ENCODE measurements at regions not wholly inside any gene's neighbourhood (a gene's known extent, or its start where the extent isn't known, plus 50 kb on each side); places are given as distances from the start of the nearest gene placed in this dataset.

DNA sequence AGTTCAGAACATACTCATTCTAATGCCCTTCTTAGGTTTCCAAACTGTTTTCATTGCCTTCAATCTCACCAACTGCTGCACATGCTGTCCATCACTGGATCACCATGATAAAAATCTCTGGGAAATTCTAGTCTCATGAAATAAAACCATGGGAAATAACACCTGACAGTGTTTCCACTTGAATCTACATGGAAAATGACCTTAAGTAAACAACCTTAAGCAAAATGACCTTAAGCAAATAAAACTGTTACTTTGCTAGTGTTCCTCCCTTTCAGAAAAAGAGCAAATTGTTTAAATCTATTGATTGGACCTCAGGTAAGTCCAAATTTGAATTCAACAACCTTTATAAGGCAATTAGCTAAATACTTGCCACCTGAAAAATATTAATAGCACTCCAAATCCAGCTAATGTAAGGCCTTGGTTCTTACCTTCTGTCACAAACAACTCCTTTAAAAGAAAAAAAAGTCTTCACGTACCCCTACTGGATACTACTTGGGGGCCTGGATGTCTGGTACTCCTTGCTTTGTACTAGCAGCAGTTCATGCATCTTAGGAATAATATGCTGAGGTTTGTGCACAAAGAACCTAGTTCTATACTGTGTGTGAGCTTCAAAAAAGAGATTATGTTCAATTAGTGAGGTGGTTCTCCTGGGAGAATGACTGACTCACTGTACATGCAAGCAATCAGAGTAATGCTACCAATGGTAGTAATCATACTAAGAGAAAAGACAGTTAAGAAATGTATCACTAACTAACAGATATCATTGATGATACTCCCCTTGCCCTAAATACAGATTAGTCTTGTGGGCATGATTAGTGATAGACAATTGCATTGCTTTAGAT lies 630.4 kb downstream of the PSAT1 start:
- DNase-seq (no peak), ATAC-seq (no peak)
- Mint-ChIP-seq H3K27me3 (no peaks in the 10 kb centered on the region), H3K9me3 (peaks cover 0 to 4% of the 10 kb centered on the region in 2 donors), H3K27ac (no peak overlapping the region), H3K4me1 (no peaks in the 10 kb centered on the region), H3K4me3 (no peak overlapping the region)

DNA sequence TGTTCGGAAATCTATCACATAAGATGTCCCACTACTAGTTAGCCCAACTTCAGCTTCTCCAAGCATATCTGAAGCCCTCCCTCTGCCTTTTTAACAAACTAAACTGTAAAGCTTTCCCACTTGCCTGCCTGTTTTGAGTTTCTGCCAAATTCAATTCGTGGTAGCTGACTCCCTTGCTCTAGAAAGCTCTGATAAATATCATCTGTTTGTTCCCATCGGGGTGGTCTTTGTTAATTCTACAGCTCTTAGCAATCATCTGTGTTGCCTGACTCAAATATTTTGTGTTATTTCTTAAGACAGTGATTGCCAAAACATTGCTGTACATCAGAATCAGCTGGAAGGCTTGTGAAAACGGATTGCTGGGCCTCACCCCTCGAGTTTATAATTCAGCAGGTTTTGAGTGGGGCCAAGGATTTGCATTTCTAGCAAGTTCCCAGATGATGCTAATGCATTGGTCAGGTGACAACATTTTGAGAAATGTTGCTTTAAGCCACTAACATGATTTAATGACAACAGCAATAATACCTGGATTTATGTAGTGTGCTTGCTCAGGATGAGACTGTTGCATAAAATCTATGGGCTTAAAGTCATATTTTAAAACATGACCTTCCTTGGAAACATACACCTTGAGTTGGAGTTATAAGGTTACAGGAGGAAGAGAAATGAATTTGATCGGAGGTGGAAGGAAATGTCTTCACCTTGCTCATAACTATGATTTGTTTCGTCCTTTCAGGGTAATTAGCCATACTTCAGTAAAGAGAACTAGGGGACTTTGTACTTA lies 631.9 kb downstream of the PSAT1 start:
- no peaks in the 10 kb centered on the region for H3K4me1 Mint-ChIP-seq
- peaks cover 0 to 4% of the 10 kb centered on the region in 2 donors for H3K9me3 Mint-ChIP-seq
- DNase-seq (no peak), ATAC-seq (no peak)
- H3K27me3 Mint-ChIP-seq = no peaks in the 10 kb centered on the region
- no peak overlapping the region for H3K27ac Mint-ChIP-seq
- H3K4me3 Mint-ChIP-seq = no peak overlapping the region

DNA sequence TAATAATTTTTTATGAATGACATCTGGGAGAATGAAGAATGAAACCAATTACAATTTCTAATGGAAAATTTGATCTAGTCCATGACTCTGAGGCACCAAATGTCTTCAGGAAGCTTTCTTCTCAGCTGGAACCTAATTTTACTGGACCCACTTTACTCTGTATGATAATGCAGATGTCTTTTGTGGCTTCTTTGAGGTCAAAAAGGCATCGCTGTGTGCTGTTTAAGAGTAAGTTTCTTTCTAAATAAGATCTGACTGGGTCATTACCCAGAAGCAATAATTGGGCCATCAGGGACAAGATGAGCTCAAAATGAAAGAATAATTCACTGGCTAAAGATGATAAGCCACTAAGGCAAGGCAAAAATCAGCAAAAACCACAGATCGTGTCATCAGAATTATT lies 633.4 kb downstream of the PSAT1 start:
- no peak overlapping the region for H3K4me3 Mint-ChIP-seq
- no peaks in the 10 kb centered on the region for H3K4me1 Mint-ChIP-seq
- ATAC-seq = no peak
- peaks cover 0 to 4% of the 10 kb centered on the region in 2 donors for H3K9me3 Mint-ChIP-seq
- no peak for DNase-seq
- no peak overlapping the region for H3K27ac Mint-ChIP-seq
- H3K27me3 Mint-ChIP-seq = no peaks in the 10 kb centered on the region

DNA sequence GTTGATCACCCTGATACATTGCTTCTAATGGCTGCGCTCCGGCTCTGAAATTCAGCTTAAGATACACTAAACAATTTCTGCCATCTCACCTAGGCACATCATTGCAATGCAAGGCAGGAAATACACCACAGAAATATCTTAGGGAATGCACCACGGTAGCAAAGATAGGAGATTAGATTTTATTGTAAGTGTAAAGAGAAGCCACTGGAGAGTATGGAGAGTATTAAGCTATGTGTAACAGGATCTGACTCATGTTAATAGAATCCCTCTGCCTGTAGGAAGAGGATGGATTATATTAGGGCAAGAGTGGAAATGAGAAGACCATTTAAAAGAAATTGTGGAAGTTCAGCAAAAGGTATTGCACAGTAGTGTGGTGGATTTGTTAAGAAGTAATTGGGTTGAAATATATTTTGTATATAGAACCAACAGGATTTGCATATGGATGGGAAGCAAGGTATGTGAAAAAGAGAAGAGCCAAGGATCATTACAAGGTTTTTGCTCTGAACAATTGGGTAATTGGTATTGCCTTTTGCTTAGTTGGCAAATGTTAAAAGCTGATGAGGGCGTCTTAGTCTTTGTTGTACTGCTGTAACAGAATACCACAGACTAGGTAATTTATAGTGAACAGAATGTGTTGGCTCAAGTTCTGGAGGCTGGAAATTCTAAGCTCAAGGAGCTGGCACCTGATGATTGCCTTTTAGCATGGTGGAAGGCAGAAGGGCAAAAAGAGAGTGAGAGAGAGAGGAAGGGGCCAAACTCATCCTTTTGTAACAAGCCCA lies 636.1 kb downstream of the PSAT1 start:
- DNase-seq (no peak), ATAC-seq (no peak)
- Mint-ChIP-seq H3K4me3 (no peak overlapping the region), H3K27ac (no peak overlapping the region), H3K4me1 (no peaks in the 10 kb centered on the region), H3K27me3 (no peaks in the 10 kb centered on the region), H3K9me3 (peaks cover 0 to 4% of the 10 kb centered on the region in 2 donors)

DNA sequence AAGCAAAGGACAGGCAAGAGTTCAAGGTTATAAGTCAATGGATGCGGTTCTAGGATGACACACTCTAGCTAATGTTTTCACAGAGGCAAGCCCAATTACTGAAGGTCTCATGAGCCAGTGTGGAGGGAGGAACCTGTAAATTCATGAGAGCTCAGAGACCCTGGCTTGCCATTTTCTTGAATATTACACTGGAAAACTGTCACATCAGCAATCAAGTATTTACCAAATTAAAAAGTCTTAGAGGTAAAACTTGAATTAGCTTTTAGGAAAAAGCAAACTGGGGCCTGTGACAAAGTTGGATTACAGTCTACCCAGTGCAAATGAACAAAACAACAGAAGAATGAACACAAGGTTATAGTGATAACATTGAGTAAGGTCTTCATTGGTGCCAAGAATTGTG lies 636.9 kb upstream of the TLE4 start:
- Mint-ChIP-seq H3K9me3 (no peaks in the 10 kb centered on the region), H3K27ac (no peak overlapping the region), H3K4me1 (no peaks in the 10 kb centered on the region), H3K4me3 (no peak overlapping the region), H3K27me3 (no peaks in the 10 kb centered on the region)
- ATAC-seq (no peak), DNase-seq (no peak)

DNA sequence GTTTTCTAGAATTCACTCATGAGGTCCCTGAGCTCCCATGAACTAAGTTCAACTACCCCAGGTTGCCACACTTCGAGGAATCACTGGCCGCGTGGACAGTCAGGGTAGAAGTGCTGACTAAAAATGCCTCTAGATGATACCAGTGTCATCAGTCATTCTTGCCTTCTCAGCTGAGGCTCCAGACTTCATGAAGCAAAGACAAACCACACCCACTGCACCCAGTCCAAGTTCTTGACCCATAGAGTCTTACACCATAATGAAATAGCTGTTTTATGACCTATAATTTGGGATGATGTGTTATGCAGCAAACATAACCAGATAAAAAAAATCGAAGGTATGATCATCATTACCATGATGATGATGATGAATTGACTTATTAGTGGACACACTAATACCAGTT lies 632.9 kb upstream of the TLE4 start:
- Mint-ChIP-seq H3K4me1 (no peaks in the 10 kb centered on the region), H3K9me3 (no peaks in the 10 kb centered on the region), H3K4me3 (no peak overlapping the region), H3K27me3 (no peaks in the 10 kb centered on the region), H3K27ac (no peak overlapping the region)
- ATAC-seq (no peak), DNase-seq (no peak)

DNA sequence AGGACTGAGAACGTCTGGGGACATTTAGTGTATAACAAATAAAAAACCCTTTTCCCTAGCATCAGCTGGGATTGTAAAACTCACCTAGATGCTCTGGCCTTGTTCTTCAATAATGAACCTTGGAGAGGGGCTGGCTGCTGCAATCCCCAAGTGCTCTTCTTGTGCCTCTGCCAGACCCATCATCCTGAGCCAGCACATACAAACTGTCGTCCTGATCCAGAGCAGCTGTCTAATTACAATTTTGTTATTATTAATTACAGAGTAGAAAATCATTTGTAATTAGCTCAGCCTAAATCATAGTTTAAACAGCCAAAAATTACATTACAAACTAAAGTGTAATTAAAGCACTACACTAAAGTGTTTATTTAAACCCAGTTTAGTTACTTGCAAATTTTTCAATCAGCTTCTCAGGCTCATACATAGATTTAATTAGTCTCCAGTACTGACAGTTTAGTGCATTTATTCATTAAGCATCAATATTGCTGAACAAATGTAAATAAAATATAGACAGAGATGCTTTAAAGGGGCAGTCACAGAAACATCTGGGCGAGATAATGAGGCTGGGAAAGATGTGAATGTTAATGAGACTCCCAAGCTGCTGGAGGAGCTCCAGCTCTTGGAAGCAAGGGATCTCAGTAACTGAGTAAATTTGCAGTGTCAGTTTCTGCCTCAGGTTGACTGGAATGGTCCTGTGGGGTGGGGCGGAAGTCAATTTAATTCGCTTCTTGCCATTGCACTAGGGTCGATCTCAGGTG lies 632.3 kb upstream of the TLE4 start:
- Mint-ChIP-seq H3K27ac (no peak overlapping the region), H3K9me3 (peaks cover 0 to 5% of the 10 kb centered on the region in 2 donors)
- ATAC-seq = no peak

DNA sequence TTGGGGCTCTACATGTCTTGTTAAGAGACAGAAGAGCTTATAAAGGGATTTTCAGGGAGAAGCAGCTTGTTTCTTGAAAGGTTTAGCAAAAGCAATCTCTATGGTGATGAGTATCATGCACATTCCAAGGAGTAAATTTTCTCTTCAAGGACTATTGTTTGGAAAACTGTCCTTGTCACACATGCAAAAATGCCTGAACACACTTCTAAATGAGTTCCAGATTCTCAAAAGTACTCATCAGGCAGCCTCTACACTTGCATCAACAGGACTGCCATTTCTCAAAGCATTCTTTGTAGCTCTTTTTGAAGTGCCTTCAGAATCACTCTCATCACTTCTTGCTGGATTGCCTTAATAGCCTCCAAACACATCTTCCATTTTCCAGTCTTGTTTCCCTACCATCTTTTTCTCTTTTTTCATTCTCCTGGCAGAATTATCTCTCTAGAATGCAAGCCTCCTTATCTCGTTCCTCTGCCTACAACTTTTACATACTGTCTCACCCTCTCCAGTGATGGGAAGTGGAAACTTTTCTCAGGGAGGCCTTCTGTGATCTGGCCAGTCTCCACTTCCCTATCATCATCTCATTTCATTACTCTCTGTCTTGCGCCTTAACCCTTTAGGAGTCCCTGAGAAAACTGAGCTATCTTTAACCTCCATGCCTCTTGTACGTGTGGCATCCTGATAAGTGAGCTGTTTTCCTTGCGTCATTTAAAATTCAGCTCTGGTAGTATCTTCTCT lies 631.5 kb upstream of the TLE4 start:
- ATAC-seq (no peak), DNase-seq (no peak)
- Mint-ChIP-seq H3K9me3 (peaks cover 0 to 6% of the 10 kb centered on the region in 2 donors), H3K4me3 (no peak overlapping the region), H3K27me3 (no peaks in the 10 kb centered on the region), H3K27ac (no peak overlapping the region), H3K4me1 (no peaks in the 10 kb centered on the region)

More for the DNA sequence above, 632.3 kb upstream of the TLE4 start:
- no peak for DNase-seq
- no peaks in the 10 kb centered on the region for H3K4me1 Mint-ChIP-seq
- H3K27me3 Mint-ChIP-seq = no peaks in the 10 kb centered on the region
- H3K4me3 Mint-ChIP-seq = no peak overlapping the region

DNA sequence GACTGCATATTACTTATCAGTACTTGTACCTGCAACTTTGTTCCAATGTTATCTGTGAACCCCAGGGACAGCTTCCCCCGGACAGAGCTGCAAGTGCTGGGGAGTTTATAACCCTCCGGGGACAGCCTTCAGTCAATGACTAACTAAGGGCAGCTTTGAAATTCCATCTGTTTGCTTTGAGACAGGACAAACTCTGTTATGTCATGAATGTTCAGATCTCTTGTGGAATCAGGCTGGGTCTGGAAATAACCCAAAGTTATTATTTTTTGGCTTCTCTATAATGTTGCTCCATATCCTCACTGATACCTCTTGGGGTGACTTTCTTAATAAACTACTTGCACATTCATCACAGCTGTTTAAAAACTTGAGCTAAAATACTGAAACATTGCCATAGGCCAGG lies 617.5 kb upstream of the TLE4 start:
- Mint-ChIP-seq H3K4me3 (no peak overlapping the region), H3K4me1 (no peaks in the 10 kb centered on the region), H3K27ac (no peak overlapping the region), H3K27me3 (no peaks in the 10 kb centered on the region), H3K9me3 (peaks cover 13 to 27% of the 10 kb centered on the region in 2 donors)
- DNase-seq = no peak
- no peak for ATAC-seq

DNA sequence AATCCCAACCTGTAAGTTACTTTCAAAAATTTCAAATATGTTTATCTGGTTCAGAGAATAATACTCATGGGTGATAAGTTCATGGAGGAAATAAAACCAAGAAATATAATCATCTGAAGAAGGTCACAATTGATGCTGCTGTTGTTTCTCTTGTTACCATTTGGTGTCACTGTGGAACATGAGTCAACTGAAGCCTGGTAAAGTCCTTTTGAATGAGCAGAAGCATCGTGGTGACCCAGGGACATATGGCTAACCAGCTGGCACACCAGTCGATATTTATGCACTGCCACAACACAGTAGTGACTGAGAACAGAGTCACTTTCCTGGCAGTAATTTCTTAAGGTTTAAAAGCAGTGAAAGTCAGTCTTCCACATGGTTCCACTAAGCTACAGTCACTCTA lies 612.9 kb upstream of the TLE4 start:
- ATAC-seq (no peak), DNase-seq (no peak)
- Mint-ChIP-seq H3K9me3 (peaks cover 9 to 27% of the 10 kb centered on the region in 2 donors), H3K27me3 (no peaks in the 10 kb centered on the region), H3K4me1 (no peaks in the 10 kb centered on the region), H3K4me3 (no peak overlapping the region), H3K27ac (no peak overlapping the region)

DNA sequence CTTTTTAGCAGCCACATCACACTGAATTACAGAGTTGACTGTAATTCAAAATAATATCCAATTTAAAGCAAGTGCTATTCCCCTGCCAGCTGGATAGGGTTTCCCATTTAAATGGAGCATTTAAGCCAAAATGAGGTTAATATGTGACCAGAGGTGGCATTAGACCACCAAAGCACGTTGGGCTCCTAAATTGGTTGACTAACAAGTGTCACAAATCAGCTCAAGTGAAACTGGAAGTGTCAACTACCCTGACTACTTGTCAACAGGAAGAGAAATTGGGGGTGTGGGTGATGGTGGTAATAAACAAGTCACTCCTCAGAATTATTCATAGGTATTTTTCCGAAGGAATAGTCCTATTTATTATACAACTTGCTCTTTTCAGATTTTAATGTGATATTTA lies 609.6 kb upstream of the TLE4 start:
- Mint-ChIP-seq H3K9me3 (peaks cover 9 to 22% of the 10 kb centered on the region in 2 donors), H3K27me3 (no peaks in the 10 kb centered on the region), H3K4me3 (no peak overlapping the region), H3K27ac (no peak overlapping the region), H3K4me1 (no peaks in the 10 kb centered on the region)
- no peak for DNase-seq
- ATAC-seq = no peak

DNA sequence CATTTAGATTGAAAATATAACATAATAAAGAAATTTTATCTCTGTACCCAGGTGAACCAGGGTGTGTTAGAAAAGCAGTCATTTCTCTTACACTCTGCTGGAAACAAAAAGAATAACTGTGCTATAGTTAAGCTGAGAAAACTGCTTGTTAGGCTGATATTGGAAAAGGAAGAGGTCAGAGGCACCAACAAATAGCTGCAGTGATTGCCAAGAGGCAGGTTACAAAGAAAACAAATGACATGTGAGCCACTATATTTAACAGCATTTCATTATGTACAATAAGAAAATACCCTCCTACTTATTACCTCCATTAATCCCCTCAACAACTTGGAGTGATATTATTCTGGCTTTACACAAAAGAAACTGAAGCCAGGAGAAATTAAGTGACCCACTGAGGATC lies 607.9 kb upstream of the TLE4 start:
- H3K4me1 Mint-ChIP-seq = no peaks in the 10 kb centered on the region
- DNase-seq (no peak), ATAC-seq (no peak)
- H3K27me3 Mint-ChIP-seq = no peaks in the 10 kb centered on the region
- H3K9me3 Mint-ChIP-seq = peaks cover 1 to 14% of the 10 kb centered on the region in 2 donors
- H3K27ac Mint-ChIP-seq = no peak overlapping the region
- no peak overlapping the region for H3K4me3 Mint-ChIP-seq

DNA sequence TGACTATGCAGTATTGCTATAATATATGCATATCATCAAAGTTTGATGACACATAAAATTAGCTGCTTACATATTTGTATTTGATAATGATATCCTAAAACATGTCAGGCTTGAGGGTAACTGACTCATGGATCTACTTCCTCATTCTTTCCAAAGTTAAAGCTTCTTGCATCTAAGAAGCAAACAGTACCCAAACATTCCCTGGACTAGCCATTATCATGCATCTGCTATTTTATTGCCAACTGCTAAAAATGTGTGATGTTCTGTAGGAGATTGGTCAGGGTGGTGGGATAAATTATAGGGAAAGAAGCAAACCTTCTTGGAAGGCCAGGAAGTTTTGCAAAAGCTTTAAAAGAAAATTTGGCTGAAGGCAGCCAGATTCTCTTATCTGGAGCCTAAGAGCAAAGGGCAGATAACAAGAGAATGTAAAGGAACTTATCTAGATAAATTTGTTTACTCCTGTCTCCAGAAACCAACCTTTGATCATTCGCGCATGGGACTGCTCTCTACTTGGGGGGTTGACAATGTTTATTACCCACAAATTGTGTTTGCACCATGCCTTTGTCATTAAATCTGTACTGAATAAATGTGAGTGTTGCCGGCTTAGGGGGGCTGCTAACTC lies 604.1 kb upstream of the TLE4 start:
- no peak overlapping the region for H3K27ac Mint-ChIP-seq
- H3K9me3 Mint-ChIP-seq = no peaks in the 10 kb centered on the region
- no peaks in the 10 kb centered on the region for H3K27me3 Mint-ChIP-seq
- ATAC-seq (no peak), DNase-seq (no peak)
- no peaks in the 10 kb centered on the region for H3K4me1 Mint-ChIP-seq
- H3K4me3 Mint-ChIP-seq = no peak overlapping the region

DNA sequence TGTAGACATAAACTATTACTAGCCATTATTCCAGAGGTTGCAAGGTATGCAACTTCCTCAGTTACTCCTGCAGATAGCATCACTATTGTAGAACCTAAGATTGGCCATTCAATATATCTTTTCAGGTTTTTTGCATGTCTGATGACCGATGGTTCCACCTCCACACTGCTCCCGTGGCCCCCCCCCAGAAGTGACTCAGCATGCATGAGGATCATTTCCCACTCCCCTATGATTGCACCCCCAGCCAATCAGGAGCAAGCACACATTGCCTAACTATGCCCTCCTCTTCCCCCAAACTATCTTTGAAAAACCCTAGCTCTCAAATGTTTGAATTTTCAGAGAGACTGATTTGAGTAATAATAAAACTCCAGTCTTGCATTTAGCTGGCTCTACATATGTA lies 601.4 kb upstream of the TLE4 start:
- no peaks in the 10 kb centered on the region for H3K27me3 Mint-ChIP-seq
- H3K4me3 Mint-ChIP-seq = no peak overlapping the region
- H3K9me3 Mint-ChIP-seq = no peaks in the 10 kb centered on the region
- H3K27ac Mint-ChIP-seq = no peak overlapping the region
- ATAC-seq = no peak
- H3K4me1 Mint-ChIP-seq = no peaks in the 10 kb centered on the region
- DNase-seq = no peak

Data from stimulated activated naive CD8-positive, alpha-beta T cell treated with anti-CD3 and anti-CD28 coated beads, Interleukin-15, amount 100 ng/mL, for 72 hours (primary cell).